ENCODE measurements at regions not wholly inside any gene's neighbourhood (a gene's known extent, or its start where the extent isn't known, plus 50 kb on each side); places are given as distances from the start of the nearest gene placed in this dataset.
"Not testable (repeated sequence)": the region's sequence is repeated elsewhere in the genome, so short reads cannot be mapped to it uniquely, and the experiment has no call there.

DNA sequence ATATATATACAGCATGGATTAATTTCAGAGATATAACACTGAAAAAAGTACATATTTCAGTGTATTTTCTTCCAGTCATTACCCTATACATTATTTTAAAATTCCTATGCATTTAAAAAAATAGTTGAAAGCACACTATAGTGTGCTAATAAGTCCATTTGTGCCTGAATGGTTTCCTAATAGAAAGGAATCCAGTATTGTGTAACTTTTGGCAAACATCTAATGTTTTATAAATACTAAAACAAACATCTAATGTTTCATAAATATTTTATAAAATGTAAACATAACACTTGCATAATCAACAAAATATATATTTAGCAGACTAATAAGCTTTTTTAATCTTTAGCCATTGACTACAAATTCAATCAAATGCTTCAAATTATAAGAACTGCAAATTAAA is 126.6 kb upstream of the FIBIN start:
- no peak for TF ChIP-seq EZH2phosphoT487 (IDR thresholded peaks at IDR 0.05; ENCODE audit: borderline replicate concordance)
- TF ChIP-seq, protein P1, sequence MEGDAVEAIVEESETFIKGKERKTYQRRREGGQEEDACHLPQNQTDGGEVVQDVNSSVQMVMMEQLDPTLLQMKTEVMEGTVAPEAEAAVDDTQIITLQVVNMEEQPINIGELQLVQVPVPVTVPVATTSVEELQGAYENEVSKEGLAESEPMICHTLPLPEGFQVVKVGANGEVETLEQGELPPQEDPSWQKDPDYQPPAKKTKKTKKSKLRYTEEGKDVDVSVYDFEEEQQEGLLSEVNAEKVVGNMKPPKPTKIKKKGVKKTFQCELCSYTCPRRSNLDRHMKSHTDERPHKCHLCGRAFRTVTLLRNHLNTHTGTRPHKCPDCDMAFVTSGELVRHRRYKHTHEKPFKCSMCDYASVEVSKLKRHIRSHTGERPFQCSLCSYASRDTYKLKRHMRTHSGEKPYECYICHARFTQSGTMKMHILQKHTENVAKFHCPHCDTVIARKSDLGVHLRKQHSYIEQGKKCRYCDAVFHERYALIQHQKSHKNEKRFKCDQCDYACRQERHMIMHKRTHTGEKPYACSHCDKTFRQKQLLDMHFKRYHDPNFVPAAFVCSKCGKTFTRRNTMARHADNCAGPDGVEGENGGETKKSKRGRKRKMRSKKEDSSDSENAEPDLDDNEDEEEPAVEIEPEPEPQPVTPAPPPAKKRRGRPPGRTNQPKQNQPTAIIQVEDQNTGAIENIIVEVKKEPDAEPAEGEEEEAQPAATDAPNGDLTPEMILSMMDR (conservative IDR thresholded peaks at IDR 0.05; ENCODE audit: low read length) = no peak
- Histone ChIP-seq H3K4me3 (ENCODE audit: low read length, poor library complexity, severe bottlenecking) (no peak overlapping the region), H3K4me2 (ENCODE audit: low read depth, low read length, poor library complexity, severe bottlenecking) (no peak overlapping the region), H3K4me1 (ENCODE audit: insufficient read depth, low read length, poor library complexity, severe bottlenecking) (no peaks in the 10 kb centered on the region), H4K20me1 (ENCODE audit: insufficient read depth, low read length, poor library complexity, severe bottlenecking) (no peaks in the 10 kb centered on the region), H2AFZ (ENCODE audit: low read length) (no peak overlapping the region), H3K9ac (ENCODE audit: low read depth, low read length, poor library complexity, severe bottlenecking) (no peak overlapping the region), H3K27me3 (ENCODE audit: insufficient read depth, low read length, poor library complexity, severe bottlenecking) (no peaks in the 10 kb centered on the region), H3K9me2 (replicated peaks; ENCODE audit: low read depth, low read length) (no peaks in the 10 kb centered on the region), H3K9me3 (ENCODE audit: insufficient read depth, low read depth, low read length) (peaks cover 5% of the 10 kb centered on the region; the same call in 1 of the 2 replicates), H3K36me3 (ENCODE audit: insufficient read depth, low read length) (no peaks in the 10 kb centered on the region), H3K79me2 (ENCODE audit: insufficient read depth, low read length) (no peaks in the 10 kb centered on the region), H3F3A (ENCODE audit: low read depth) (no peaks in the 10 kb centered on the region)

DNA sequence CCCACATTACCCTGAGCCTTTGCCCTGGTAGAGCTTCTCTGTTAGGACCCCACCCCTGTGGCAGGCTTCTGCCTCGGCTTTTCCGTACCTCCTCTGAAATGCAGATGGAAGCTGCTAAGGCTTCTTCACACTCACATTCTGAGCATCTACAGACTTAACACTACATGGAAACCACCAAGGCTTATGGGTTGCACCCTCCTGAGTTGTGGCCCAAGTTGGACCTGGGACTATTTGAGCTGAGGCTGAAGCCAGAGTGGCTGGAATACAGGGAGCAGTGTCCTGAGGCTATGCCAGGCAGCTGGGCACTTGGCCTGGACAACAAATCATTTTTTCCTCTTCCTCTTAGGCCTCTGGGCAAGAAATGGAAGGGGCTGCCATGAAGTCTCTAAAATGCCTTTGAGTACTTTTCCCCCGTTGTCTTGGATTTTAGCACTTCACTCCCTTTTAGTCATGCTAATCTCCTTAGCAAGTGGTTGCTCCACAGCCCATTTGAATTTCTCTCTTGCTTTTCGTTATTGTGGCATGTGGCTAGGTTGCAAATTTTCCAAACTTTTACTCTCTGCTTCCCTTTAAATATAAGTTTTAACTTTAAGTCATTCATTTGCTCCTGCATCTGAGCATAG is 114.8 kb upstream of the FIBIN start:
- Histone ChIP-seq H3K27me3 (ENCODE audit: insufficient read depth, low read length, poor library complexity, severe bottlenecking) (no peaks in the 10 kb centered on the region), H3K4me1 (ENCODE audit: insufficient read depth, low read length, poor library complexity, severe bottlenecking) (no peaks in the 10 kb centered on the region), H2AFZ (ENCODE audit: low read length) (no peak overlapping the region), H3K9ac (ENCODE audit: low read depth, low read length, poor library complexity, severe bottlenecking) (no peak overlapping the region), H3K4me3 (ENCODE audit: low read length, poor library complexity, severe bottlenecking) (no peak overlapping the region), H4K20me1 (ENCODE audit: insufficient read depth, low read length, poor library complexity, severe bottlenecking) (no peaks in the 10 kb centered on the region), H3F3A (ENCODE audit: low read depth) (no peaks in the 10 kb centered on the region), H3K4me2 (ENCODE audit: low read depth, low read length, poor library complexity, severe bottlenecking) (no peak overlapping the region), H3K79me2 (ENCODE audit: insufficient read depth, low read length) (no peaks in the 10 kb centered on the region), H3K36me3 (ENCODE audit: insufficient read depth, low read length) (no peaks in the 10 kb centered on the region), H3K9me3 (ENCODE audit: insufficient read depth, low read depth, low read length) (peaks cover 12% of the 10 kb centered on the region; the same call in 1 of the 2 replicates), H3K9me2 (replicated peaks; ENCODE audit: low read depth, low read length) (no peaks in the 10 kb centered on the region)
- no peak for TF ChIP-seq EZH2phosphoT487 (IDR thresholded peaks at IDR 0.05; ENCODE audit: borderline replicate concordance)

DNA sequence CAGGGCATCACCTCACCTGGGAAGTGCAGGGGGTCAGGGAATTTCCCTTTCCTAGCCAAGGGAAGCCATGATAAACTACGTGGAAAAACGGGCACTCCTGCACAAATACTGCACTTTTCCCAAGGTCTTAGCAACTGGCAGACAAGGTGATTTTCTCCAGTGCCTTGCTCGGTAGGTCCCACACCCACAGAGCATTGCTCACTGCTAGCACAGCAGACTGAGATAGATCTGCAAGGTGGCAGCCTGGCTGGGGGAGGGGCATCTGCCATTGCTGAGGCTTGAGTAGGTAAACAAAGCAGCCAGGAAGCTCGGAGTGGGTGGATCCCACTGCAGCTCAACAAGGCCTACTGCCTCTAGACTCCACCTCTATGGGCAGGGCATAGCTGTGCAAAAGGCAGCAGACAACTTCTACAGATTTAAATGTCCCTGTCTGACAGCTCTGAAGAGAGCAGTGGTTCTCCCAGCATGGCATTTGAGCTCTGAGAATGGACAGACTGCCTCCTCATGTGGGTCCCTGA is 111.5 kb upstream of the FIBIN start:
- H3K9ac ChIP-seq (ENCODE audit: low read depth, low read length, poor library complexity, severe bottlenecking); H3K4me2 ChIP-seq (ENCODE audit: low read depth, low read length, poor library complexity, severe bottlenecking); H3K27me3 ChIP-seq (ENCODE audit: insufficient read depth, low read length, poor library complexity, severe bottlenecking); H3K79me2 ChIP-seq (ENCODE audit: insufficient read depth, low read length); H3K36me3 ChIP-seq (ENCODE audit: insufficient read depth, low read length); H3F3A ChIP-seq (ENCODE audit: low read depth); H4K20me1 ChIP-seq (ENCODE audit: insufficient read depth, low read length, poor library complexity, severe bottlenecking); H3K4me1 ChIP-seq (ENCODE audit: insufficient read depth, low read length, poor library complexity, severe bottlenecking); H3K4me3 ChIP-seq (ENCODE audit: low read length, poor library complexity, severe bottlenecking); H2AFZ ChIP-seq (ENCODE audit: low read length); H3K9me2 ChIP-seq (replicated peaks; ENCODE audit: low read depth, low read length): not testable (repeated sequence)
- H3K9me3 ChIP-seq (ENCODE audit: insufficient read depth, low read depth, low read length) = peaks cover 12% of the 10 kb centered on the region; the same call in 1 of the 2 replicates

DNA sequence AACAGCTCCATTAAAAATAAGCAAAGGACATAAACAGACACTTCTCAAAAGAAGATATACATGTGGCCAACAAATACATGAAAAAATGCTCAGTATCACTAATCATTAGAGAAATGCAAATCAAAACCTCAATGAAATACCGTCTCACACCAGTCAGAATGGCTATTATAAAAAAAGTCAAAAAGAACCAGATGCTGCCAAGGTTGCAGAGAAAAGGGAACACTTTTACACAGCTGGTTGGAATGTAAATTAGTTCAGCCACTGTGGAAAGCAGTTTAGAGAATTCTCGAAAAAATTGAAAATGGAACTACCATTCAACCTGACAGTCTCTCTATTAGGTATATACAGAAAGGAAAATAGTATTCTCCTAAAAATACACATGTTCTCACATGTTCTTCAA is 102.4 kb upstream of the FIBIN start:
- Histone ChIP-seq H3K79me2 (ENCODE audit: insufficient read depth, low read length) (no peaks in the 10 kb centered on the region), H3K27me3 (ENCODE audit: insufficient read depth, low read length, poor library complexity, severe bottlenecking) (no peaks in the 10 kb centered on the region), H3K4me1 (ENCODE audit: insufficient read depth, low read length, poor library complexity, severe bottlenecking) (no peaks in the 10 kb centered on the region), H4K20me1 (ENCODE audit: insufficient read depth, low read length, poor library complexity, severe bottlenecking) (no peaks in the 10 kb centered on the region), H2AFZ (ENCODE audit: low read length) (no peak overlapping the region), H3K36me3 (ENCODE audit: insufficient read depth, low read length) (no peaks in the 10 kb centered on the region; the same call in 1 of the 2 replicates), H3K4me2 (ENCODE audit: low read depth, low read length, poor library complexity, severe bottlenecking) (no peak overlapping the region), H3K9me2 (replicated peaks; ENCODE audit: low read depth, low read length) (no peaks in the 10 kb centered on the region), H3F3A (ENCODE audit: low read depth) (no peaks in the 10 kb centered on the region), H3K4me3 (ENCODE audit: low read length, poor library complexity, severe bottlenecking) (no peak overlapping the region), H3K9ac (ENCODE audit: low read depth, low read length, poor library complexity, severe bottlenecking) (no peak overlapping the region), H3K9me3 (ENCODE audit: insufficient read depth, low read depth, low read length) (peaks cover 24% of the 10 kb centered on the region; the same call in 1 of the 2 replicates)
- TF ChIP-seq, protein P1 (conservative IDR thresholded peaks at IDR 0.05; ENCODE audit: low read length) = no peak
- TF ChIP-seq EZH2phosphoT487 (IDR thresholded peaks at IDR 0.05; ENCODE audit: borderline replicate concordance) = no peak

Measured in Loucy (cell line).